NCI-H446 treated with DMSO at 0.1 percent for 48 hours (cell line): ENCODE measurements at regions not wholly inside any gene's neighbourhood (a gene's known extent, or its start where the extent isn't known, plus 50 kb on each side); places are given as distances from the start of the nearest gene placed in this dataset.
"Not testable (repeated sequence)": the region's sequence is repeated elsewhere in the genome, so short reads cannot be mapped to it uniquely, and the experiment has no call there.

Experiments used
- DNase-seq: peaks from one replicate; lab custom pipeline; 2025; lab: John Stamatoyannopoulos, UW

GRCh38 chrX:65610481-65610880, 57.0 kb upstream of the MSN start:
- DNase-seq, result no peak

- DNase-seq, result no peak
These were observed 57.4 kb upstream of the MSN start for GRCh38 chrX:65610040-65610439.

DNA sequence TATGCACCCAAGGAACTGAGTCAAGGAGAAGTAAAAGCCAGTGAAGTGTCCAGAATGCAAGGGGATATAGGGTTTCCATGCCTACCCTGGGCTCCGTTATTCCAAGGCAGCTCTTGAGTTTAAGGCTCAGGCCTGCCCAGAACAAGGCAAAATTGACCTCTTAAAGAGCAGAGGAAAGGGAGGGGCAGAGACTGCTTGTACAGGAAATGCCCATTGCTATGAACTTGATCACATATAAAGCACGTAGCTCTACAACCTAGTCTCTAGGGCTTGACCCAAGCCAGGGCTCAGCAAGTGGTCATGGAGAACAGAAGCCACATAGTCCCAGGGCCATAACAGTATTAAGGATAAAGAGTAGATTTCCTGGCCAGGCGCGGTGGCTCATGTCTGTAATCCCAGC, 58.2 kb upstream of the MSN start:
- no peak for DNase-seq

DNA sequence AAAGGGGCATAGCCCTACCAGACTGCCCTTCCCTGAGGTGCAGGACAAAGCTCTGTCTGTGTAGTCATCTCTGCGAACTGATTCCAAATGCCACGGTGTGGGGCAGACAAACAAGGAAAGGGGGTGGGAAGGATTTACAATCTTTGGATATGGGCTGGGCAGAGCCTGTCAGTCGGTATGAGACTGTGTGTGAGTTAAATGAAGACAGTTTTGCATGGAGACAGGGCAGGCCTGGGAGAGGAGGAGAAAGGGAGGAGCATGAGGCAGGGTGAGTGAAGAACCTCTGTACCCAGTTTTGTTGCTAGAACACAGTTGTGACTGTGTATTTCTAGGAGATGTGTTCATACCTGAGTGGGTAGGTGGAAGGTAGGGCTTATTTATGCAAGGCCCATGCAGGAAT, 59.4 kb upstream of the MSN start:
- DNase-seq, result no peak

DNA sequence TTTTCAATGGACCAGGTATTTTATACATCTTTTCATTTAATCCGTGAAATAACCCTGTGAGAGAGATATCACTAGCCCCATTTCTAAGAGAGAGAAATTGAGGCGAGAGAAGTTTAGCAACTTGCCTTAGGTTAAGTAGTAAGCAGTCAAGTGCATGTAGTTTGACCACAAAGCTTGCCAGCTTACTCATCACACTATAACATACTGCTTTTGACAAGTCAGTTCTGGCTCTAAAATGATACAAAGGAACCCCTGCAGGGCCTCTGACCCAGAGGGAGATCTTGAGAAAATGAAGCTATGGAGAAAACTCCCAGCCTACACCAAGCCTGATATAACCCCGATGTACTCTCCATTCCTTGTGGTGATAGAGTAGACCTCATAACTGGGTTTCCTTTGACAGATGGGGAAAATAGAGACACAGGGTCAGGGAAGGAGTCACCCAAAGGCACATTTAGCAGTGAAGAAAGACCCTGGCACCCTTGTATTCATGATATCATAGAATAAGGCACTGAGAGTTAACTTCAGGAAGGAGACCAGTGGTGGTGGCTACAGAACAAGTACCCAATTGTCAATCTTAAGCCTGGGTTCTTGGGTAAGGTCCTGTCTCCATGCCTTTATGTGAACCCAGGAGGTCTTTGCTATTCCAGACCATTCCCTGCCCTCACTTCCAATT, 60.2 kb upstream of the MSN start:
- no peak for DNase-seq

DNA sequence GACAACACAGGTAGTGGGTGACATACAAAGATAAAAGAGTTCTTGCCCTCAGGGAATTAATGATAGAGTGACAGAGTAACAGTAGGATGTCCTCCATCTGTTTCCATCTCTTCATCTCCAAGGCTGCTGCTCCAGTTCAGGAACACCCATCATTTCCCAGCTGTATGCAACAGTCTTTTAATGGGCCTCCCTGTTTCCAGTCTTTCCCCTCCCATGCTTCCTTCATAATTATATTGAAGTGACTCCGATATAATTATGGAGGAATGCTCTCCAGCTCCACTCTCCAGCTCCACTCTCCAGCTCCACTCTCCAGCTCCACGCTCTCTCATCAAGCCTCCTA, 65.3 kb upstream of the MSN start:
- DNase-seq, result no peak

DNA sequence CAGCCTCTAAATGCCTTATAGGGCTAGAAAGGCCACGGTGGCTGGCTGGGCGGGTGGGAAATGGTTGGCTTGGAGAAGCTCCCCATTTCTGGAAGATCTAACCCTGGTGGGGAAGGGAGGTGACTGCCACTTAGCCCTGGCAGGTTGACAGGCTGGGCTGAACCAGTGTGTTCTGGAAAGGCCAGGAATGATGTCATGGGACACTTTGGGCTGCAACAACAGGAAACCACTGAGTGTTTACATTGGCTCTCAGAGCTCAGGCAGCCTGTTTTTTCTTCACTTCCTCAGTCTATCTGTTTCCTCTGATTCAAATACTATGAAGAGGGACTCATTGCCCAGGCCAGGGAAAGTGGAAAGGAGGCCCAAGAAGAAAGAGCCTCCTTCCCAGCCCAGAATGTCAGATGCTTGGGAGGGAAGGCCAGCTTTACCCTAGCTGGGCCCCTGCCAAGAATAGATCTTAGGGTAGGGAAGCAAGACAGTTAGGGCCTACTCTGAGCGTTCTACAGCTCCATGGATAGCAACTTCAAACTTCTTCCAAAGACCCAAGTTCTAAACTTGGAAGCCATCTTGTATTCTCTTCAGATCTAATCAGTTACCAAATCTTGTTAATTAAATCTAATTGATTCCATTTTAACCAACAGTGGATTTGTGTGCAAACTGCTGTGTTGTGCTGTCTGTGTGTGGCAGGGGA, 65.8 kb upstream of the MSN start:
- no peak for DNase-seq

DNA sequence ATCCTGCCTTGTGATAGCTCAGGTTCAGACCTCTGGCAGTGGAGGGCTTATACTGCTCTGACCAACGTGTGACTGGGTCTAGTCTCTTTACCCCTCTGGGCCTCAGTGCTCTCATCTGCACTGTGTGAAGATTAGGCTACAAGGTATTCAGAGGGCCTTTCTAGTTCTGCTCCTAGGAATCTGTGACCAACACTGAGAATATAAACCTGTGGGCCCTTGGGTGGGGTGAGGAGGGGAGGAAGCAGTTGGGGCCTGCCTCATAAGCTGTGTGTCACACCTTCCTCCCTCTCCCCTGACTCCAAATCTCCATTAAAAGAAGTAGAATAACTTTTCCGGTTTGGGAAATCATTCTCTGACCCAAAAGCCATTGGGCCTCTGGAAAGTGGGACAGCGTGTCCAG, 66.3 kb upstream of the MSN start:
- DNase-seq, result no peak

DNA sequence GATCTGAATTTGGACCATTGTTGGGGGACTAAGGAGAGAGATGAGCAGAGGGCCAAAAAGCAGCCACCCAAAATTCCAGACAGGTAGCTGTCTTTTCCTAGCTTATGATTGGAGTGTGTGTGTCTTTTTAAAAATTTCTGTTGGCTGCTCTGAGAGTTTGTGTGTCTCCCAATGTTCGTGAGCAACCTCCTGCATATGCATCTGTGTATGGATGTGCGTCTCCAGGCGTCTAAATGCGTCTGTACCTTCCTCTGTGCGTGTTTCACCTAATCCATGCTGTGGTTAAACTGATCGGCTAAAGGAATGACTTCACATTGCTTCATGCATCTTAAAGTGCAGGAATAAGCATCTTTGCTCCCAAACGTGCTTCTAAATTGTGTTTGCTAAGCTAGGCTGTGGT, 65.5 kb upstream of the LAS1L start:
- DNase-seq, result no peak

DNA sequence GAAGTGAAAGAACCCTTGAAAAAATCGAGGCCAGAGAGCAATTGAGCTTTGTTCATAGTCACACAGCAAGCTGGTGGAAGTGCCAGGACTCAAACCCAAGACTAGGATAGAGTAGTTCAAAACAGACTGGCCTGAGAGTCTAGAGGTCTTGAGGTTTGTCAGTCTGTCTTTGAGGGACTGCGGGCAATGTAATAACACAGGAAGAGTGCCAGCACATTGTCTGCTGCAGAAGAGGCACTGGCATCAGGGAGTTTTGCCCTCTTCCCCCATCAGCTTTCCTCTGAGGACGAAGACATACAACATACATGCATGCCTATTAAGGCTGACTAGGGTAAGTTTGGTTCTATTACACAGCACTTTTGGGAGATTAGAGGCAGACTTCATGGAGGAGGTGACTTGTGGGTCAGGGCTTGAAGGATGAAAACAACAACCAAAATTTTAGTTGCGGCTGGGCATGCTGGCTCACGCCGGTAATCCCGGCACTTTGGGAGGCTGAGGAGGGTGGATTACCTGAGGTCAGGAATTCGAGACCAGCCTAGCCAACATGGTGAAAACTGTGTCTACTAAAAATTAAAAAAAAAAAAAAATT, 64.1 kb upstream of the LAS1L start:
- no peak for DNase-seq

GRCh38 chrX:65596270-65597034, 61.9 kb upstream of the LAS1L start:
- no peak for DNase-seq

- DNase-seq, result peak; percentile 69
These were observed 60.9 kb upstream of the LAS1L start for GRCh38 chrX:65595460-65595876.

DNA sequence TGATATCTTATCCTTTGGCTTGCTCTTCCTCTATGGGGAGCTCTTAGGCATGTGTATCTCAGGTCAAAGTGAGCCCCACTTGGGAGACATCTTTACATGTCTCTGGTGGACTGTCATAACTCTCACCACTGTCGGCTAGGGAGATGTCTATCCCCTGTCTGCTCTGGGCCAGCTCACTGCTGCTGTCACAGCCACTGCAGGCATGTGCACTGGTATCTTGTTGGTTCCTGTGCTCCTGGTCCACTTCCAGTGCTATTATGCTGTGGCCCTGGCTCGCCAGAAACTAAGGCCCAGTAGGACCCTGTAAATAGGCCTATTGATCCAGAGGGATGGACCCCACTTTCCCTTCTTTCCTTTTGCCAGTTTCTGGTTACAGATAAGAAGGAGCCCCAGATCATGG, 56.6 kb upstream of the LAS1L start:
- DNase-seq, result no peak

DNA sequence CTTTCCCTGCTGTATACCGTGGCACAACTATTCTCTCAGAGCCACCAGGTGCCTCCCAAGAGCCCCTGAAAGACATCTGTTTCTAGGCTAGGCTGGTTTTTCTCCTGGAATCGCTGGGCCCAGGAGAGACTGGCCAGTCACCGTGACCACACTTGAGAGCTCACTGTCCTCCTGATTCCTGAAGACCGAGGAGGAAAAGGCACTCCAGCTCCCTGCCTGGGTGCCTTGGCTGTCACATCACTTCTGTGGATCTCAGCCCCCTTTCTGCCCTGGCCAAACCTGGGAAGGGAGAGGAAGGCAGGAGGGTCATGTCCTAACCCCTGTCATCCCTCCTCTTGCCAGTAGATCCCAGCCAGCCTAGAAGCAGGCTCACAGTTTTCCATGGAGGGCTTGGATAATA, 54.7 kb upstream of the LAS1L start:
- DNase-seq, result no peak

DNA sequence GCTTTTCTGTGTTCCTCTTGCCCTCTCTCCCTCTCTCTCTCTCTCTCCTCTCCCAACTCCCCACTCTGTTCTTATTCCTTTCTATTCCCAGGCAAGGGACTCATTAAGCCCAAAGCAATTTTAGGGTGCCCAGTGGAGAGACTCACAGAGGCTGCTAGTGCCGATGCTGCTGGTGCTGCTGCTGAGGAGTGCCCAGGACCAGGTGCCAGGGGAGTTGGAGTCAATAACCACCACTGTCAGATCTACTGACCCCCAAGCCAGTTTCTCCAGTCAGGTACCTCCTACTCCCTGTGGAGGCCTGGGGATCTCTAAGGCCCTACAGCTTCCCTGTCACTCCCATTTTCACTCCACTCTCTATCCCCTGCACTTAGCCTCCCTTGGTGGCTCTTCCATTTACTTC, 54.2 kb upstream of the LAS1L start:
- DNase-seq, result no peak

GRCh38 chrX:65587616-65588526, 53.3 kb upstream of the LAS1L start:
- no peak for DNase-seq

GRCh38 chrX:65586491-65586890, 51.9 kb upstream of the LAS1L start:
- no peak for DNase-seq

DNA sequence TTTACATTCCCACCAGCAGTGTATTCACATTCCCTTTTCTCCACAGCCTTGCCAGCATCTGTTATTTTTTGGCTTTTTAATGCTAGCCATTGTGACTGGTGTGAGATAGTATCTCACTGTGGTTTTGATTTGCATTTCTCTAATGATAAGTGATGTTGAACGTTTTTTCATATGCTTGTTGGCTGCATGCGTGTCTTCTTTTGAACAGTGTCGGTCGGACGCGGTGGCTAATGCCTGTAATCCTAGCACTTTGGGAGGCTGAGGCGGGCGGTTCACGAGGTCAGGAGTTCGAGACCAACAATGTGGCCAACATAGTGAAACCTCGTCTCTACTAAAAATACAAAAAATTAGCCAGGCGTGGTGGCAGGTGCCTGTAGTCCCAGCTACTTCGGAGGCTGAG, 50.6 kb upstream of the LAS1L start:
- DNase-seq, result not testable (repeated sequence)
